Activated CD4-positive, CD25-positive, alpha-beta regulatory T cell treated with anti-CD3 and anti-CD28 coated beads, Interleukin-2, amount 50 U/mL, for 72 hours (primary cell): ENCODE measurements at regions not wholly inside any gene's neighbourhood (a gene's known extent, or its start where the extent isn't known, plus 50 kb on each side); places are given as distances from the start of the nearest gene placed in this dataset.
"Not testable (repeated sequence)": the region's sequence is repeated elsewhere in the genome, so short reads cannot be mapped to it uniquely, and the experiment has no call there.

Experiments used
- DNase-seq: peaks from one replicate; pipeline ENCODE4 v3.0.0; 2021

DNA sequence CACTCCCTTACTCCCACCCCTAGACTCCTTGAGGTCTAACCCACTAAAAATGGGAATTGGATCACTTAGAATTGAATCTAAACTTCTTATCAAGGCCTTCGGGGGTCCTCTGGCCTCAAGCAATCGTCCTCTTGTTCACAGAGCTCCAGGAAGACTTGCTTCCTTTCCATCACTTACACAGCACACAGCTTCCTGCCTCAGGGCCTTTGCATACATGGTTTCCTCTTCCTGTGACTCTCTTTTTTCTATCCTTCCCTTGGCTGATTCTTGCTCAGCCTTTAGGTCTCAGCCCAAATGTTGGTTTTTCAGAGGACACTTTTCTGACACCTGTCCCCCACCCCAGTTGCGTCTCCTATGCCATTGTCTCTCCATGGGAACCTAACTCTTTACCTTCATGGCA, 50.0 kb upstream of the ALDH1B1 start:
- DNase-seq: no peak

DNA sequence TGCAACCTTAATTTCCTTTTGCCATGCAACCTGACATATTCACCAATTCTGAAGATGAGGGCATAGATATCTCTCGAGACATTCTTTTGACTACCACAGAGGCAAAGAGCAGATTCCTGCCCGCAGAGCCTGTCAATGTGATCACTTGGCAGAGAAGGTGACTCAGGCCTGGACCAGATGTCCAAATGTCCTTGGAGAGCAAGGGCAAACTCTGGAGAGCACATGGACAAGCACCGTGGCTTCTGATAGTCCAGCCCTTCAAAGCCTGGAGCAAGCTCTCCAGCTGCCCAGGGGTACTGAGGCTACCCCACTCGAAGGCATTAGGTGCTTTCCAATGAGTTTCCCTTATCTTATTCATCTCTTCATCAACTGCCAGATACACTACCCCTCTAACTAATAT, 50.4 kb upstream of the ALDH1B1 start:
- DNase-seq: no peak

DNA sequence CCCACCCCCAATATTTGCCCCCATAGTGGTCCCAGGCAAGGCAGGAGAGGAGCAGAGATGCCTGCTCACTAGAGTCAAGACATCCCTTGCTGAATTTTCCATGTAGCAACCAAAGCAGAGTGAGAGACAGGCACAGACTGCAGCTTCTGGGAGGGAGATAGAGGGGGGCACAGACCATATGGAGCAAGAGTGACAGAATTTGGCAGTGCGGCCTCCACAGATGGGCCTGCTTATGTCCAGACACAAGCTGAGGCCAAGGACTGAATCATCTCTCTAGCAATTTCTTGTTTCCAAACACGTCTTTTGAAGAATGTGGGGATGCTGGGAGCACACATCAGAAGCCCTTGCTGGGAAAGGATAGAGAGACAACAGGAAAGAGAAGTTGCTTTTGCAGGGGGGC, 53.0 kb upstream of the ALDH1B1 start:
- no peak for DNase-seq

GRCh38 chr9:38339087-38339486, 53.4 kb upstream of the ALDH1B1 start:
- no peak for DNase-seq

DNA sequence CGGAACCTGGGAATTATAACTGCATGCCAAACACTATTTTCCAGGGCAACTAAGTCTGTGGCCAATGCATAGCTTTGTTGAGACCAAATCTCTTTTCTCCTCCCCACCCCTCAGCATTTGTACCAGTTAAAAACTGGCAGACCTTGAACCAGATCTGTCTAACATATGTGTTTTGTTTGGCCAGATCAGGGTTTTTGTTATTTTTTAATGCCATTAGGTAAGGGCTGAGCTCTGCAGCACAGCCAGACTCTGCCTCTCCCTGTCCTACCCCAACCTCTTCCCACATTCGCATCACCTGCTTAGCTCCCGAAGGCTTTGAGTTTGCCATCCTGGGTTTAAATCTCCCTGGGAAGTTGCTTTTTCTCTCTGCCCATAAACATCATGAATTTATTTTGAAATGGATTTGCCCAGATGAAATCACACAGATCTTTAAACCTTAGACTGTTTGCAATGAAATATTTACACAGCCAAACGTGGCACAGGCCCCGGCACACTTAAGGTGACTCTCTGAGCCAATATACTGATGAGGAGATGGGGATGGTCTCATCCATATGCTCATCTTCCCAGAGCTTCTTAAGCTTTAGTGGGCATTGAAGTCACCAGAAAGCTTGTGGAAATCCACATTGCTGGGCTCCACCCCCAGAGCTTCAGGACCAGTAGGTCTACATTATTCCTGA, 54.0 kb upstream of the ALDH1B1 start:
- no peak for DNase-seq

DNA sequence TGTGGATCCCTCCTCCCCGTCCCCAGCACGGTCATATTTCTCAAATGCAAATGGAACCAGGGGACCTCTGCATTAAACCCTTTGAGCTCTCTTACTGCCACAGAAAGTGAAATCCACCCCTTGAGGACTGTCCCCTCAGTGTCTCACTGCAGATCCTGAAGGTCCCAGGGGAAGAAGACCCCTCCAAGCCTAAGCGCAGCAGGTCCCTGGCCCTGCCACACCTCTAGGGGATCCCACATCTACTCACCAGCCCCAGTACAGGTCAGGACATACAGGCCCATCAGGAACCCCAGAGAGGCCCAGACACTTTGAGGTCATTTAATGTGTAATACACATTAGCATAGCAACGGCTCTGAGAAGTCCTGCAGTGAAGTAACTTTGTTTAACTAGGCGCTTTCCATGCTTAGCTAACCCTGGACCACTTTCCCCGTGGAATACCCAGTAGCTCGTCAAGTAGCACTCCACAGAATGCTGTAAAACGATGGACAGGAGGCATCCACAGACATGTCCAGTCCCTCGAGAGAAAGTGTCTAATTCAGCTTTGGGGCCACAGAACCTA, 54.7 kb upstream of the ALDH1B1 start:
- DNase-seq: no peak

GRCh38 chr9:38337181-38337580, 55.3 kb upstream of the ALDH1B1 start:
- DNase-seq: no peak

GRCh38 chr9:38336341-38336740, 56.2 kb upstream of the ALDH1B1 start:
- no peak for DNase-seq

- no peak for DNase-seq
Observed at GRCh38 chr9:38335686-38336085, 56.8 kb upstream of the ALDH1B1 start.

- DNase-seq: no peak
Observed at GRCh38 chr9:38334234-38334633, 58.3 kb upstream of the ALDH1B1 start.

- no peak for DNase-seq
Observed at GRCh38 chr9:38333047-38333446, 59.5 kb upstream of the ALDH1B1 start.

- no peak for DNase-seq
Observed at GRCh38 chr9:38332625-38333024, 59.9 kb upstream of the ALDH1B1 start.

- no peak for DNase-seq
Observed at GRCh38 chr9:38331141-38331540, 61.4 kb upstream of the ALDH1B1 start.

DNA sequence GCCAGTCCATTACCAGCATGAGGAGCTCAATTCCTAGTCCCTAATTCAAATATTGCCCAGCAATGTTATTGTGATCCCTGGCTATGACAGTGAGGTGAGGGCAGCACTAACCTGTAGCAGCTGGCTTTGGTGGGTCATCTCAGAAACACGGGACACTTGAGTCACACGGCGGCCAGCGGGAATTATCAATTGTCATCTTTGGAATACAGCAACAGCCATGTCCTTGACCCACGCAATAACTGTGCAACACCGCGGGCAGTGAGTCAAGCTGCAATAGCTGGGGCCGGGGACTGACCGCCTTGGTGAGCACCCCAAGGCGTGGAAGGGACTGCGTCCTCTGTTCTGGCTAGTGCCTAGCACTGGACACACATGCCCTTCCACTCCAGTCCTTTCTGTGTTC, 62.5 kb upstream of the ALDH1B1 start:
- no peak for DNase-seq

GRCh38 chr9:38328765-38329164, 63.7 kb upstream of the ALDH1B1 start:
- DNase-seq: no peak

DNA sequence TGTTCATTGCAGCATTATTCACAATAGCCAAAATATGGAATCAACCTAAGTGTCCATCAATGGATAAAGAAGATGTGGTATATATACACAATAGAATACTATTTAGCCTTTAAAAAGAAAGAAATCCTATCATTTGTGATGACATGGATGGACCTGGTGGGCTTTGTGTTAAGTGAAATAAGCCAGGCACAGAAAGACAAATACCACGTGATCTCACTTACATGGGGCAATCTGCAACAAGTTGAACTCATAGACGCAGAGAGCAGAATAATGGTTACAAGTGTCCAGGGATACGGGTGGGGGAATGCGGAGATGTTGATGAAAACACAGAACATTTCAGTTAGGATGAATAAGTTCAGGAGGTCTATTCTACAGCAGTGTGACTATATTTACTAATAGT, 66.4 kb upstream of the ALDH1B1 start:
- DNase-seq: no peak

DNA sequence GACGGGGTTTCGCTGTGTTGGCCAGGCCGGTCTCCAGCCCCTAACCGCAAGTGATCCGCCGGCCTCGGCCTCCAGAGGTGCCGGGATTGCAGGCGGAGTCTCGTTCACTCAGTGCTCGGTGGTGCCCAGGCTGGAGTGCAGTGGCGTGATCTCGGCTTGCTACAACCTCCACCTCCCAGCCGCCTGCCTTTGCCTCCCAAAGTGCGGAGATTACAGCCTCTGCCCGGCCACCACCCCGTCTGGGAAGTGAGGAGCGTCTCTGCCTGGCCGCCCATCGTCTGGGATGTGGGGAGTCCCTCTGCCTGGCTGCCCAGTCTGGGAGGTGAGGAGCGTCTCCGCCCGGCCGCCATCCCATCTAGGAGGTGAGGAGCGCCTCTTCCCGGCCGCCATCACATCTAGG, 68.3 kb upstream of the ALDH1B1 start:
- DNase-seq: not testable (repeated sequence)

DNA sequence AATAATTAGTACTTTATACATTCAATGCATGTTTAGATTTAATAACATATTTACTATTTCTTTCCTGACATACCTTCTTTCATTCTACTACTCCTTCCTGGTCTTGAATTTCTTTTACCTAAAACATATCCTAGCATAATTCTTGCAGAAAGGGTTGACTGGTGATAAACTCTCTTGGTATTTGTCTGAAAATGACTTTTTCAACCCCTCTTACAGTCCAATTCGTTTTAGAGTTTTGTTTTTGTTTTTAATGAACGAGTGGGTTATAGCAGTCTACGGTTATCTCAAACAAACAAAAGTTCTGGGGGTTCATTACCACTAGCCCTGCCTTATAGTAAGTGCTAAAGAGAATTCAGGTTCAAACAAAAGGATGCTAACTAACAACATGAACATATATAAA, 69.6 kb upstream of the ALDH1B1 start:
- DNase-seq: no peak

DNA sequence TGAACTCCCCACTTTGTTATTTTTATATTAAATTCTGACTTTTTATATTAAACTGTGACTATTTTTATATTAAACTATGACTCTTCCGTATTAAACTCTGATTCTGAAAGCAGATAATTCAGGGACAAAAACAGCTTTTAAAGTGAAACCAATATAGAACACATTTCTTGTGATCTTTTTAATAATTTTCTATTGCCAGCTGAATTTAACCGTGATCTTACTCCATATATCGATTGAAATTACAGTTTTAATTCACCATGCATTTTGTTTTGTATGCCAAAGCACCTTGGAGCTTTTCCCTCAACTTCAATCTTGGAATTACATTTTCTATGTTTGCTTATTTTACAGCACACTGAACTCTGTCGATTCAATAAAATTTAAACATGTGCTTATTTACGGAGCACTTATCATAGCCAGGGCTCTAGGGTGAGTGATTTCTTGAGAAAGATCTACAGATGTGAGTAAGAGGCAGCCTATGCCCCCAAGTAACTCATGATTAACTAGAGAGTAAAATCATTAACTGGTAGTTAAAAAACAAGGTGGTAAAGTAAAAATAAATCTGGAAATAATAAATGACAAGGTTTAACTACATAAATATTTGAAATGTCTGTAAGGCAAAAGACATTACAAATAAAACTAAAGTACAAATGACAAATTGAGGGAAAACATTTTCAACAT, 72.9 kb upstream of the ALDH1B1 start:
- DNase-seq: no peak

DNA sequence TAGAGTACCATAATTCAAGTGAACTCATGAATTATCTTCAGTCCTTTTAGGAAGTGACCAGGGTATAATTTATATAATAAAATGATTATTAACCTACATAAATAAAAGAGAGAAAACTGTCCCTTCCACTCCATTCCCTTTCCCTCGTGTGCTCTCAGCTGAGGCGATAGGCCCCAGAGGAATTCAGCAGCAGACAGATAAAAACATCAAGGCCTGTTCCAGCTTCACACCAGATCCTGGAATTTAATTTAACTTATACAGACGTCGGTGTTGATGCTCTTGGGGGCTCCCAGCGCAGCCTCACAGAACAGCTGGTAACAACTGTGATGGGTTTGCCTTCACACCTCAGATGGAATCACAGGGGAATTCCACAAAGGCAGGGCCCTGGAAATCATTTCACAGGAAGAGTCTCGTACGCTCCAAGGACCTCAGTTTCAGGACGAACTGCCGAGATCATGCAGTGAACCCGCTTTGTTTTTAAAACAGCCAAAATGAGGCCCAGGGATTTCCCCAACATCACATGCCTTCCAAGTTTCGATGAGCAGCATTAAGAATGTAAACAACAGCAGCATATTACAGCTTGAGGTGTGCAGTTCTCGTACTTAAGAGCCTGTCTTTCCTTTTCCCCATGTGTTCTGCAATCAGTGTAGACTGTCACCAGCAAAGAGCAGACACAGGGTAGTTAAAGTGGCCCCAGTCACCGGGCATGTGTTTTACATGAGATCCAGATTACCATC, 73.6 kb upstream of the ALDH1B1 start:
- no peak for DNase-seq

DNA sequence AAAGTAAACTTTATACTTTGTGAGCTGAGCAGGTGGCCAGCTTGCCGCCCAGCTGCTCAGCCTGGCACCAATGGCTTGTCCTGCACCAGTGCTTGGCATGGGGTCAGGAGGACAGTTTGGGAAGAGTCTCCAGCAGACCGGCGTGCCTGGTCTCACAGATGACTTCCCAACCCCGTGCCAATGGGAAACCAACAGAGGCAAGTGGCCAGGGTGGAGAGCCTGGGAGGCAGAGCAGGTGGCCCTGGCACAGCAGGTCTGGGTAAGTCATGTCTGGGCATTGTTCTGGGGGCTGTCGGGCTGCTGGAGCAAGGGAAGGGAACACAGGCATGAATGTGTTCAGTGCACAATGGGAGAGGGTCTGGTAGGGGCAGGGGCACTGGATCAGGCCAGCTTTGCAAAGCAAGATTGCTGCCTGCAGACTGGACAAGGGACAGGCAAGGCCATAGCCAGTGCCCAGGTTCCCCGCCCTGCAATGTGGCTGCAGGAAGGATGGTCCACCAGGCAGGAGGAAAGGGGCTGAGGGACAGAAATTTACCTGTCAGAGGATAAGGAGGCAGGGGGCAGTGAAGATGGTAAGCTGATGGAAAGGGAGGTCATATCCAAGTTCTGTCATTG, 76.2 kb upstream of the ALDH1B1 start:
- no peak for DNase-seq

GRCh38 chr9:38315085-38315595, 77.4 kb upstream of the ALDH1B1 start:
- DNase-seq: no peak

GRCh38 chr9:38313421-38313820, 79.1 kb upstream of the ALDH1B1 start:
- no peak for DNase-seq
